Kidney epithelial cell (primary cell): ENCODE measurements at regions not wholly inside any gene's neighbourhood (a gene's known extent, or its start where the extent isn't known, plus 50 kb on each side); places are given as distances from the start of the nearest gene placed in this dataset.

Experiments
- DNase-seq: peaks from one replicate; pipeline ENCODE4 v3.0.0-alpha.2; 2010; ENCODE audit warnings: low read depth
- H3K27me3 ChIP-seq: 2 replicates; pipeline ENCODE4 v1.6.0; 2011; ENCODE audit warnings: low read length; ENCODE audit not compliant: control insufficient read depth, insufficient read depth
- H3K36me3 ChIP-seq: 2 replicates; pipeline ENCODE4 v1.5.1; 2011; ENCODE audit warnings: low read length; ENCODE audit not compliant: control insufficient read depth, insufficient read depth
- H3K4me3 ChIP-seq: 2 replicates; pipeline ENCODE4 v1.5.1; 2011; ENCODE audit warnings: low read depth, mild to moderate bottlenecking, control low read depth, low read length
- CTCF ChIP-seq: IDR thresholded peaks from 2 replicates; pipeline ENCODE4 v1.5.1; 2011; ENCODE audit warnings: mild to moderate bottlenecking, moderate library complexity, low read length, control low read depth, inconsistent platforms; ENCODE audit not compliant: insufficient read depth, poor library complexity, severe bottlenecking

- no peak for TF ChIP-seq CTCF
- Histone ChIP-seq H3K27me3 (no peaks in the 10 kb centered on the region), H3K36me3 (no peaks in the 10 kb centered on the region), H3K4me3 (no peak overlapping the region)
- DNase-seq = no peak
These were observed 229.6 kb downstream of the GPAM start for GRCh38 chr10:111953949-111954348.

- no peak for TF ChIP-seq CTCF
These were observed 229.2 kb downstream of the GPAM start for GRCh38 chr10:111954386-111954785.

GRCh38 chr10:111956841-111957240 lies 226.7 kb downstream of the GPAM start:
- H3K27me3 ChIP-seq = no peaks in the 10 kb centered on the region
- TF ChIP-seq CTCF = no peak
- H3K36me3 ChIP-seq = no peaks in the 10 kb centered on the region
- no peak for DNase-seq
- H3K4me3 ChIP-seq = no peak overlapping the region

More at GRCh38 chr10:111954386-111954785, 229.2 kb downstream of the GPAM start:
- Histone ChIP-seq H3K36me3 (no peaks in the 10 kb centered on the region), H3K4me3 (no peak overlapping the region), H3K27me3 (no peaks in the 10 kb centered on the region)
- DNase-seq = no peak

- DNase-seq = no peak
- no peaks in the 10 kb centered on the region for H3K36me3 ChIP-seq
- no peak overlapping the region for H3K4me3 ChIP-seq
- H3K27me3 ChIP-seq = no peaks in the 10 kb centered on the region
- TF ChIP-seq CTCF = no peak
These were observed 220.6 kb downstream of the GPAM start for GRCh38 chr10:111962951-111963350.

- no peaks in the 10 kb centered on the region for H3K27me3 ChIP-seq
- H3K4me3 ChIP-seq = no peak overlapping the region
- TF ChIP-seq CTCF = no peak
- no peak for DNase-seq
- H3K36me3 ChIP-seq = no peaks in the 10 kb centered on the region
These were observed 216.4 kb downstream of the GPAM start for GRCh38 chr10:111967116-111967515.

GRCh38 chr10:111967547-111967946 lies 216.0 kb downstream of the GPAM start:
- no peak for DNase-seq
- no peak overlapping the region for H3K4me3 ChIP-seq
- TF ChIP-seq CTCF = no peak
- no peaks in the 10 kb centered on the region for H3K36me3 ChIP-seq
- H3K27me3 ChIP-seq = no peaks in the 10 kb centered on the region
